ENCODE measurements at regions not wholly inside any gene's neighbourhood (a gene's known extent, or its start where the extent isn't known, plus 50 kb on each side); places are given as distances from the start of the nearest gene placed in this dataset.
"Not testable (repeated sequence)": the region's sequence is repeated elsewhere in the genome, so short reads cannot be mapped to it uniquely, and the experiment has no call there.

DNA sequence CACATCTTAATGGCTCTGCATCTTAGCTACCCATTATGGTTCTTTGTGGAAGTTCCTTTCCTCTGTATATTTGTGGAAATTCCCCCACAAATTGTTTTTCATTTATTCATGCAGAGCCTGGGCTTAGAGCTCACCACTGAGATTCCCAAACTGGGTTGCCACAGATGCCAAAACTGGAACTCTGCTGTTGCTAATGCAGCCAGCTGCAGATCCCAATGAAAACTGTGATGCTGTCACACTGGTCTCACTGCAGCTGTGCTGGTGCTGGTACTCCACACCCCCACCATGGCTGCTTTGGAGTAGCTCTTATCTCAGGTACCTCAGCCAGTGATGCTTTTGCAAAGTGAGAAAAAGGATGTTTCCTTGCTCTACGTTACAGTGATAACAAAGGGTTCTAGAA lies 87.7 kb downstream of the DCK start:
- no peak for DNase-seq

DNA sequence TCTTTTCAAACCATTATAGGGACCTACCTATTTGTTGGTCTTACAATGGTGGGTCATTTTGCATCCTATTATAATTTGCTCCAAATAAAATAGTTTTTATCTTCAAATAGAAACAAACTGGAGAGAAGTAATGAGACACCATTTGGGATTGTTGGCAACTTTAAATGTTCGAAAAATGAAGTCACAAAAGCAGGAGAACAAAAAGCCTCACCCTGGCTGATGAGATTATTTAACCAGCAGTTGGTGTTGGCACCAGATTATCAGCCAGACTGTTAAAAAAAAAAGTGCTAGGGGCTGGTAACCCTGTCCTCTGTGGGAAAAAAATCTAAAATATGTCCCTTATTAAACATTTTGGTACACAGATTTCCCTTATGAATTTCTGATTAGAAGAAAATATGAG lies 100.3 kb downstream of the DCK start:
- no peak for DNase-seq

DNA sequence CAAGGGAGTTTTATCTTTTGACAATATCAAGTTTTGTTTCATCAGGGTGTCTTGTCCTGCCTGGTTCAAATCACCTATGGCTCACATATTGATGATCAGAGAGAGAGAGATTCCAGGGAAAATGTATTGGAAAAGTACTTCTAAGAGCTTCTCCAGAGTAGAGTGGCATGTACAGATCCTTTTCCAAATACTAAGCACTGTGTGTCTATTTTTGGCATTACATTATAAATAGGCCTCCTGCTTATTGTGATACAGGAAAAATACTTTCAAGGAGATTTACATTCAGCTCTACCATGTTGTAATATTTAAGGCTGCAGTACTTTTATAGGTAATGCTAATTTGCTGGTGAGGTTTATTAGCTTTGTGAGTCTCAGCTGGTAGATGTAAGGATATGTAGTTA lies 100.8 kb downstream of the DCK start:
- DNase-seq = no peak

DNA sequence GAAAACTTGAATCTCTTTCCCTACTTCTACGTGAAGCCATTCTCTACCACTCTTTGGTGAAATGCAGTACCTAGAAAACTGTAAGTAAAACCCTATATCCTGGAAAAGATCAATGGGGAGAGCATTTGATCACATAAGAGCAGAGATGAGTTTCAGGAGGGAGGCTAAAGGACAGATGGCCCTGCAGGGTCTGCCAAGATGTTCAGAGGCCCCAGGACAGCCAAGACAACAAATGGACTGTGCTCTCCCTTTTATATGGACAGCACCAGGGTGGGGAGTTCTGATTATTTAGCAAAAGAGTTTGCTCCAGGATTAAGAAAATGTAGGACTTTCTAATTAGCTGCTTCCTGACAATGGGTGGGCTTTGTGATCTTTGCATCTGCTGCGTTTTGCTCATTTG lies 101.7 kb downstream of the DCK start:
- DNase-seq = no peak

DNA sequence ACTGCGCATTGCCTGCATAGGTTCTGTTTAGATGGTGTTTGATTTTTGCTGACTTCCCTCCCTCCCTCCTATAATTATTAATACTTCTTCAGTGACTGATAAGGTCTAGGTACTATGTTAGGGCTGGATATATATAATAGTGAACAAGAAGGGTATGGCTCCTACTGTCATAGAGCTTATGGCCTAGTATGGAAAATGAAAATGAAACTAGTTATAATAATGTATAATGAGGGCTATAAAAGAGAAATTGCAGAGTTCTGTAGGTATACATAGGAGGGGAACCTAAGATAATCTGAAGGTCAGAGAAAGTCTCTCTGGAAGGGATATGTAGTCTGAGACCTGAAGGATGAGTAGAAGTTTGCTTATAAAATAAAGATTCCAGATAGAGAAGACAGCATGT lies 102.1 kb downstream of the DCK start:
- DNase-seq = no peak

DNA sequence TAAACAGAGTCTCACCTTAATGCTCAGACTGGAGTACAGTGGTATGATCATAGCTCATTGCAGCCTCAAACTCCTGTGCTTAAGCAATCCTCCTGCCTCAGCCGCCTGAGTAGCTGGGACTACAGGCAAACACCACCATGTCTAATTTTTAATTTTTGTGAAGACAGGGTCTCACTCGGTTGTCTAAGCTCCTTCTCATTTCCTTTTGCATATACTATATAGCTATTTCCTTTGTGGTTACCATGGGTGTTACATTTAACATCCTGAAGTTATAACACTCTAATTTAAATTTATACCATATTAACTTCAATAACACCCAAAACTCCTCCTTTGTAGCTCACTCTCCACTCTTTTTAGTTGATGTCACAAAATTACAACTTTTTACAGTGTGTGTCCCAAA lies 114.3 kb downstream of the DCK start:
- no peak for DNase-seq

DNA sequence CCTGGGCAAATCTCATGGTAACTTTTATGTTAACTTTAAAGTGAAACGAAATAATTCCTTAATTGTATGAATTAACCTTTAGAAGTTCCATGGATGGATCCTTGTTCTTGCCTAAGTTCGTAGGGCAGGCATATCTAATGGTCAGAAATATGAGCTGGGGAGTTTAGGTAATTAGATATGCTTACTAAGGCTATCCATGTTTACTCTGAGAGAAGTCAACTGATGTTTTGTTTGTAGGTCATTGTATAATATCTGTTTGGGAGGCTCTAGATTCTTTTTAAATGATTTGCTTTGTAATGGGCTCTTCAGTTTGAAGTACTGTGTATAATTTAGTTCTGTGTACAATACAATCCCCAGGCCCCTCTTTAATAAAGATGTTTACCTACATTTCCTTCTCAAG lies 117.0 kb downstream of the DCK start:
- no peak for DNase-seq

DNA sequence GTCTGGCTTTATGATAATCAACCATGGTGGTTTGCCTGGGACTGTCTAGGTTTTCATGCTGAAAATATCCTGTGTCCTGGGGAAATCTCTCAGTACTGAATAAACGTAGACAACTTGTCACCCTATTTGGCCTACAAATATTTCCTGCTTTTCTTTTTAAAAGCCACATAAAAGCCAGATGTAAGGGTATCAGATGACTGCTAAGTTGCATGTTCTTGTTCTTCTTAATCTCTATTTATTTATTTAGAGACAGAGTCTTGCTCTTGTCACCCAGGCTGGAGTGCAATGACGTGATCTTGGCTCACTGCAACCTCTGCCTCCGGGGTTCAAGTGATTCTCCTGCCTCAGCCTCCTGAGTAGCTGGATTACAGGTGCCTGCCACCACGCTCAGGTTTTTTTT lies 117.7 kb downstream of the DCK start:
- DNase-seq = not testable (repeated sequence)

DNA sequence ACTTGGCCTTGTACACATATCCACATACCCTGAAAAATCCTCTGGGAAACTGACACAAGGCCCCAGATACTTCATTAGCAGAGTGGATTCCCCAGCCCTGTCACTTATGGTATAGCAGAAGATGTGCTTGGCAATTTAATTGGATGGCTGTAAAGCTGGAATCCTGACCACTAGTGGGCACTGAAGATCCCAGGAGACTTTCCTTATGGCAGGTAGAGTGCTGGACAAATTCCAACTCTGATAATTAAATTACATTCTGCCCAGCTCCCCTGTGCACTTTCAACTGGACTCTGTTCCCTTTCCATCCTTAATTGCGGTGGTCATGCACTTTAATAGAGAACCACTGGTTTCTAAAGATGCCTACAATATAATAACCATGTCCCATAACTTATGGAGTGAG lies 119.8 kb downstream of the DCK start:
- no peak for DNase-seq

DNA sequence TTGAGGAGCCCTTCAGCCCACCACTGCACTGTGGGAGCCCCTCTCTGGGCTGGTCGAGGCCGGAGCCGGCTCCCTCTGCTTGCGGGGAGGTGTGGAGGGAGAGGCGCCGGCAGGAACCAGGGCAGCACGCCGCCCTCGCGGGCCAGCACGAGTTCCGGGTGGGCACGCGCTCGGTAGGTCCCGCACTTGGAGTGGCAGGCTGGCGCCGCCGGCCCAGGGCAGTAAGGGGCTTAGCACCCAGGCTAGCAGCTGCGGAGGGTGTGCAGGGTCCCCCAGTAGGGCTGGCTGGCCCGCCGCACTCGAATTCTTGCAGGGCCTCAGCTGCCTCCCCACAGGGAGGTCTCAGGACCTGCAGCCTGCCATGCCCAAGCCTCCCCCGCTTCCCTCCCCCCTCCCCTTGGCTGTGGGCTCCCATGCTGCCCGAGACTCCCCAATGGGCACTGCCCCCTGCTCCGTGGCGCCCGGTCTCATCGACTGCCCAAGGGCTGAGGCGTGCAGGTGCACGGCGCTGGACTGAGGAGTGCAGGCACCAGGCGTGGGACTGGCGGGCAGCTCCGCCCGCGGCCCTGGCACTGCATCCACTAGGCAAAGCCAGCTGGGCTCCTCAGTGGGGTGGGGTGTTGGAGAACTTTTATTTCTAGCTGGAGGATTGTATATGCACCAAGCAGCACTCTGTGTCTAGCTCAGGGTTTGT lies 127.5 kb downstream of the DCK start:
- no peak for DNase-seq

DNA sequence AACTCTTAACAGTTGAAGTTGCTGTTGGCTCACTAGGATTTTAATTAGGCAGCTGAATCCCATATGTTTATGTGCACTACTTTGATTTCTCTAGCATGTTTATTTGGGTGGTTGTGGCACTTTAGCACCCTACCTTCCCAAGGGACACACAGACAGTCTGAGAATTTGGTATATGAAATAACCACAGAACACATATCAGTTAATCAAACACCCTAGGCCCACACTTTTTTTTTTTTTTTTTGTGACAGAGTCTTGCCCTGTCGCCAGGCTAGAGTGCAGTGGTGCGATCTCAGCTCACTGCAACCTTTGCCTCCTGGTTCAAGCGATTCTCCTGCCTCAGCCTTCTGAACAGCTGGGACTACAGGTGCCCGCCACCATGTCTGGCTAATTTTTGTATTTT lies 130.5 kb downstream of the DCK start:
- DNase-seq = no peak

DNA sequence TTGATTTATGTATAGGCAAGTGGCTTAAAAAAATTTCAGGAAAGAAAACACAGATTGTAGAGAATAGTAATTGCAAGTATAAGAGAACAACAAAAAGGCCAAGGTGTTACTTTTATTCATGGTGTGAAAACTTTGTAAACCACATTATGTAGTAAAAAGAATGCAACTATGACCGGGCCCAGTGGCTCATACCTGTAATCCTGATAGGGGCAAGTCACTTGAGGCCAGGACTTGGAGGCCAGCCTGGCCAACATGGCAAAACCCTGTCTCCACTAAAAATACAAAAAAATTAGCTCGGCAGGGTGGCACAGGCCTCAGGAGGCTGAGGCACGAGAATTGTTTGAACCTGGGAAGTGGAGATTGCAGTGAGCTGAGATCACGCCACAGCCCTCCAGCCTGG lies 131.7 kb downstream of the DCK start:
- no peak for DNase-seq

DNA sequence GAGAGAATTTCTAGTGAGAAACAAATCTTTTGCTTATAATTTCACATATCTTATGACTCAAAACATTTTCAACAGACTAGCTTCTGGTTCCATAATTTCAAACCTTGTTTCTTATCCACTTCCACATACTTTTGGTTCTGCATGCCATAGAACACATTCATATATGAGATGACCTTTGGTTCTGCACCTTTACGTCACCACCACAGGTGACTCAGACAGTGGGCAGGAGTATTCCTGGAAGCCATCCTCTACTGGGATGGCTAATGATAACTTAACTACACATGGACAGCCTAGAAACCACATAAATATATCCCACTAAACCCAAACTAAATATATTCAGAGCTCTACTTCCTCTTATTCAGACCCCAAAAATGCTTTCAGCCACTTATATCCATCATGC lies 133.3 kb downstream of the DCK start:
- DNase-seq = no peak

DNA sequence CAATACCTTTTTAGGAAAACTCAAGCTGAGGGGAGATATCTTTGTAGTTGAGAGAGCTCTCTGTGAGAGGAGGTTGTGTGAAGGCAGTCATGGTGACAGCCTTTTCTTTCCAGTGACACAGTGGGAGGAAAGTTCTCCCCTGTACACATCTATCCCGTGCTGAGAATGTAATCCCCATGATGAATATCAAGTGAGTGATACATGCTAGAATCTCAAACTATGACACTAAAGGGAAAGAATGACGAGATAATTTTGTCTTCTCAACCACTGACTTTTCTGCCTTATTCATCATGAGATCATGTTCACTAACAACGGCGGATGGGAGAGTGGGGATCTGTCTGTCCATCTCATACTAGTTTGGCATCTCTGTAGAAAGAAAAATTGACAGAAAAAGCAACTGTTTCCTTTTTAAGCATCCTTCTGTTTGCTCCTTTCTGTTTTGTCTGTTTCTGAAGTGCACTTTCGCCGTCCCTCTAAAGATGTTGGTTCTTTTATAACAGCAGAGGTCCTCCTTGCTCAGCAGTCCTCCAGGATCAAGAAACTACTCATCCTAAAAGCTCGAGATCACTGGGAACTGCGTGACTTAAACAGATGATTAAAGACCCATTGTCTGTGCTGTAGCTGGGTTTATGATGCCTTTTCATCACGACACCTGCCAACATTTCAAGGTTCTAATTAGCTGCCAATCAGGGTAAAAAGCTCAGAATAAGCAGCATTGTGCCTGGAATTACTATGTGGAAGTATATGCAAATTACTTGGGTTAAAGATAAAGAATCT lies 137.6 kb downstream of the DCK start:
- DNase-seq = no peak

DNA sequence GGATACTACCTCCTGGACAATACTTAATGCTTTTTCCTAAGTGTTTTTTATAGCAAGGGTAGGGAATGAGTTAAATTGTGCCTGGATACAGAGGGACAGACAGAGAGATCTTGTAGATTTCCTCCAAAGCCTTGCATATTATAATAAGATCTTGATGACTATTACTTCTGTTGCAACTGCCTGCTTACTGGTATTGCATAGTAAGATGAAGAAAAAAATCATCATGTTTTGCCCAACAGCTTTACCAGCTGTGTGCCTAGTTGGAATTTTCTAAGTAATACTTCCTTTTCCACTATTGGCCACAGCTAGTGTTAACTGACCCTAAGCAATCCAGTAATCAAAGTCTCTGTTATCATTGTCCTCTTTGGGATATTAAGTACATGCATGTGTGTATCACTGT lies 139.0 kb downstream of the DCK start:
- no peak for DNase-seq

DNA sequence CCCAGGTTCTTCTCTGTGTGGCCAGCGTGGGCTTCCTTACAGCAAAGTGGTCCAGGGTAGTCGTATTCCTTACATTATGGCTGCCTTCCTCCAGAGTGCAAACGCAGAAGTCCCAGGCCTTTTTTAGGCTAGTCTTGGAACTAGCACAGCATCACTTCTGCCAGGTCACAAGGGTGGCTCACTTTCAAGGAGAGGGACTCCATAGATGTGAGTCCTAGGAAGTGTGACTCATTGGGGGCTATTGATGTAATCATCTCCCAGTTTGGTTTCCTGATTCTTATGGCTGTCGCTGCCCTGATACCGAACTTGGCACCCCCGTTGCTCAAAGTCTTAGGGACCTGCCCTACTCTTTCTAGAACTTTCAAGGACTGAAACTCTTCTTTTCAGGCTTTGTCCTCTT lies 140.0 kb downstream of the DCK start:
- DNase-seq = no peak

DNA sequence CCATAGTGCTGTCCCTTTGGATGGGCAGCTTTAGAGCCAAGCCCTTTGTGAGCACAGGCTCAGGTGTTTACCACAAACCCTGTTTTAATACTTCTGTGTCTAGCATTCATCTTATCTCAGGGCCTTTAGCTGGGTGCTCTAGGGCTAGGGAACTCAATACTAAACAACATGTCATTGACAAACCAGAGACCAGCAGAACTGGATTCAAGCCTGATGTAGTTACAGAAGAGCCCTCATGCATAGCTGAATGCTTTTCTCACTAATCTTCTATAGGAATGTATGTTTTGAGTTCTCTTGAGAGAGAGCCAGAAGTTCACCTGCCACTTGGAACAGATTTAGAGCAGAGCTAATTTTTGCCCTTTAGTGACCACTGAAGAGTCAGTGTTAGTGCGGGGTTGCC lies 142.6 kb downstream of the DCK start:
- DNase-seq = no peak

DNA sequence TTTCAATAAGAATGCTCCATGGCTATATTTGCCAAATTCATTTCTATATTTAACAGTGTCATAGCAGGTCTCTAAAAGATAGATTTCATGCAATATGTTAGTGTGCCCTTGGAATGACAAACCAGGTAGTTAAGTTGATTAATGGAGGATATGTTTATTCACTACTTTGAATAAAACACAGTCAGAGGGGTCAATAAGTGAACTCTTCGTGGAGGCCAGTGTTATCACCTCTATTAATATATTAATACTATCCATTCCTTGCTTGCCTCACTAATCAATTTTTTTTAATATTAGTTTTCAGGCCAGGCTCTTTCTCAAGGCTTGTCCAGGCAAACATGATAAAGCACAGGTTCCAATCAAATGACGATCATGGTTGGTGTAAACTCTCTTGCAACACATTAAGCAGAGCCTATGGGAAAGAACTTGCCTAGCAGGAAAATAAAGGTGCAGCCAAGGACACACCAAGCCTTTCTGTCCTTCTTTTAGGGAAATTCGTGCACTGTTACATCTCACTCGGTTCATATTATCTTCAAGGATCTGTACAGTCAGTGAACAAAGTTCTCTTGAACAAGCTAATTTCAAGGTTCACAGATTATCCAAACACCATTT lies 144.7 kb downstream of the DCK start:
- DNase-seq = no peak

DNA sequence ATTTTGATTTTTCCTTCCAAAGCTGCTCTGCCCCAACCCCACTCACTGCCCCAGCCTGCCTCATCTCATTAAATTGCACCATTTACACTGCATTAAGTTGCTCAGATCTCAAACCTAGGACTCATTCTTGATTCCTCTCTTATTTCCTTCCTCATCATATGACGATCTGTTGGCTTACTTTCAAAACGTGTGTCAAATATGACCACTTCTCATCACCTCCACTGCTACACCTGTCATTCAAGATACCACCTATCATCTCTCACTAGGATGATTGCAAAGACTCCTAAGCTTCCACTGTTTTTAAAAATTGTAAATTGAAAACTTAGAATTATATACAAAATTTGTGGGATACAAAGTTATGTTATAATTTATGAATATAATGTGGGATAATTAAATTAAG lies 147.1 kb downstream of the DCK start:
- no peak for DNase-seq

DNA sequence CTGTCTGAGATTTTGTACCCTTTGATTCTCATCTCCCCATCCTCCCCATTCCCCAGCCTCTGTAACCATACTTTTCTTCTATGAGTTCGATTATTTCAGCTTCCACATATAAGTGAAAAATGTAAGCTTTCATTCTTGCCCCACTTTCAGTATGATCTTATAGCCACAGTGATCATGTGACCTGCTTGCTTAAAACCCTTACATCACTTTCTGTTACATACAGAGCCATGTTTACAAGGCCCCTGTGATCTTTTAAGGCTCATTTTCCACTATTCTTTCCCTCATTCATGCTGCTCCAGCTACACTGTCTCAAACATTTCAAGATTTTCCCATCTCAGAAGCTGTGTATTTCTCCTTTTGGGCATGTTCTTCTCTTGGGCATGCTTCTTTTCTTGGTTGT lies 147.7 kb downstream of the DCK start:
- no peak for DNase-seq

DNA sequence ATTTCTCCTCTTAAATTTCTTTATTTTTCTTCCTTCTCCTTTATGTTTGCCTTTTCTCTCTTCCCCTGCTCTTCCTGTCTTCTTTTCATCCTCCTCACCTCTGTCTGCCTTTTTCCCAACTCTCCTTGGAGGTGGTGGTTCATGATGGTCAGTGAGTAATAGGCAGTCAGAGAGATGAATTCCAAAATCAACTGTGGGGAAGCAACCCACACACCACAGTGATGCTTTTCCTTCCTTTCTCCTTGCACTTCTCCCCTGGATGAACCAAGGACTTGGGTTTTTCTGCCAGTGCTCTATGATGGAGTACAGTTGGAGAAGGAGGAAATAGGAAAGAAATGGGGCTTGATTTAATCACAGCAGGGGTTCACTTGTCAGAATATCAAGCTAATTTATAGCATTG lies 153.8 kb downstream of the DCK start:
- DNase-seq = no peak

DNA sequence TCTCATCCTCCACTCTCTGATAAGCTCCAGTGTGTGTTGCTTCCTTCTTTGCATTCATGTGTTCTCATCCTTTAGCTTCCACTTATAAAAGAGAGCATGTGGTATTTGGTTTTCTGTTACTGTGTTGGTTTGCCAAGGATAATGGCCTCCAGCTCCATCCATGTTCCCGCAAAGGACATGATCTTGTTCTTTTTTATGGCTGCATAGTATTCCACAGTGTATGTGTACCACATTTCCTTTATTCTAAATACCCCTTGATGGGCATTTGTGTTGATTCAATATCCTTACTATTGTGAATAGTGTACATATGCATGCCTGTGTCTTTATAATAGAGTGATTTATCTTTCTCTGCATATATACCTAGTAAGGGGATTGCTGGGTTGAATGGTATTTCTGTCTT lies 155.1 kb downstream of the DCK start:
- no peak for DNase-seq

DNA sequence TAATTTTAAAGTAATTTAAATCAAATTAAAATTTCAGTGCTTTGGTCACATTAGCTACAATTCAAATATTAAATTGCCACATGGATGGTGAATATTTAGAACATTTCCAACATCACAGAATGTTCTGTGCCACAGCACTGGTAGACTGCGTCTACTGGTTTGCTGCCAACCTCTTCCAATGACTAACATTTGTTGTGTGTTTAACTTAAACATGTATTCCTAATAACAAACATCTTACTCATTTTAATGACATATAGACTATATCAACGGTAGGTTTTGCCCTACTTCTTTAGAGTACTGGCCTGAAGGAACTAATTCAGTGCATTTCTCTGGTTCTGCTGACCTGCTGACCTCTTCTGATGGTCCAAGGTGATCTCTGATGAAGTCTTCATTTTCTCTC lies 157.6 kb downstream of the DCK start:
- no peak for DNase-seq

DNA sequence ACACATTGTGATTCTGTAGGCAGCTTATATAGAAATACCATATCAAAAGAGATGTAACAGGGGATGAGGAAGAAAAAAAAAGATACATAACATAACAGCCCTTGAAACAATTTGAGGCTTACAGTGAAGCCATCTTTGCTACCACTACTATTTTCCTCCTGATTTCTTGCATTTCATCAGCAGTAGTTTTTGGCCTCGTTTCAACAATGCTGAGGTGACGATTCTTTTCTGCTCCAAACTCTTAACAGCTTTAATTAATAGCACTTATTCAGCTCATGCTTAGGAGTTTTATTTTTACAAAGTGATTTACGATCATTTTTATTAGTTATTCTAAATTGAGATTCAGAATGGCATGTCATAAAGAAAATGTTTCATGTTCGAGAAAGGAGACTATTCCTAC lies 163.2 kb downstream of the DCK start:
- no peak for DNase-seq

DNA sequence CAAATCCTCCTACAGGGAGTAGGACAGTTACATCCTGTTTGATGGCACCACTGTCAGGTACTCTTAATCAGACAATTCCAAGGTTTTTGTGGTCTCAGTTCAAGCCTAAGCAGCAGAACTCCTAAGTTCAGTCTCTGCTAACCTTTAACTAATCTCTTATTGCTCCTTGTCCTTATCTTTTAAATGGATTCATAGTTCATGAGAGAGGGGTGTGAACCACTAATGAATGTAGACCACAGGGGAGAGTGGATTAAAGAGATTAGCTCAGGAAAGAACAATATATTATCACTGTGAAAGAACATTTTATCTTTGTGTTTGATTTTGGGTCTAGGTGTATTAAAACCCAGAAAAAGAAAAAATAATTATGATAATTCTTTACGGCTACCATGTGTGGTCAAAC lies 168.9 kb downstream of the DCK start:
- no peak for DNase-seq

Measured in 8988T (cell line).